Astrocyte (in vitro differentiated cells and primary cell): ENCODE measurements at regions not wholly inside any gene's neighbourhood (a gene's known extent, or its start where the extent isn't known, plus 50 kb on each side); places are given as distances from the start of the nearest gene placed in this dataset.

Experiments
- CTCF ChIP-seq: IDR thresholded peaks from 2 replicates; pipeline ENCODE4 v1.5.1; 2011; ENCODE audit warnings: low read depth, mild to moderate bottlenecking, inconsistent platforms, low read length, moderate library complexity; ENCODE audit not compliant: insufficient read depth
- EZH2 ChIP-seq: IDR thresholded peaks from 2 replicates; pipeline ENCODE4 v1.6.1; 2012; ENCODE audit warnings: mild to moderate bottlenecking, low read length, inconsistent platforms; ENCODE audit not compliant: insufficient read depth

- TF ChIP-seq CTCF (no peak), EZH2 (no peak)
These were observed 581.1 kb upstream of the LRATD1 start for GRCh38 chr2:14051401-14051800.
